ENCODE measurements at regions not wholly inside any gene's neighbourhood (a gene's known extent, or its start where the extent isn't known, plus 50 kb on each side); places are given as distances from the start of the nearest gene placed in this dataset.
"Not testable (repeated sequence)": the region's sequence is repeated elsewhere in the genome, so short reads cannot be mapped to it uniquely, and the experiment has no call there.

- no peak for DNase-seq
Measured at GRCh38 chr13:72571191-72571590, 156.2 kb downstream of the MZT1 start.

GRCh38 chr13:72570019-72570418 is 157.4 kb downstream of the MZT1 start:
- DNase-seq = no peak

GRCh38 chr13:72567566-72567965 is 159.9 kb downstream of the MZT1 start:
- DNase-seq = no peak

DNA sequence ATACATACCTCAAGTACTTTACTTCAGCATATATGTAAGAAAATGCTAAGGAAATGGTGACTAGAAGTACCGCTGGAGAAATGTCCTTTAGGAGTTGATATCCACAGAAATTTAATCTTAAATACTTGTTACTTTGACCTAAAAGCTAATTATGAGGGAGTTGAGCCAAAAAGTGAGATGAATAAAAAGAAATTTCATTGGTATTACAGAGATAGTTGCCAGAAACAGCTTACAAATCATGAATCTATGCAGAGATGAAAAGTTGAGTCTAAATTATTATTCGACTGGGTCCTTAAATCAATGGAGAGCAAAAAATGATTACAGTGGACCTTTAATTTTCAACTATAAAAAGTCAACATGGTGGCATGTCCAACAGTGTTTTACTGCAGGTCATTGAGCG is 160.9 kb downstream of the MZT1 start:
- DNase-seq = no peak

DNA sequence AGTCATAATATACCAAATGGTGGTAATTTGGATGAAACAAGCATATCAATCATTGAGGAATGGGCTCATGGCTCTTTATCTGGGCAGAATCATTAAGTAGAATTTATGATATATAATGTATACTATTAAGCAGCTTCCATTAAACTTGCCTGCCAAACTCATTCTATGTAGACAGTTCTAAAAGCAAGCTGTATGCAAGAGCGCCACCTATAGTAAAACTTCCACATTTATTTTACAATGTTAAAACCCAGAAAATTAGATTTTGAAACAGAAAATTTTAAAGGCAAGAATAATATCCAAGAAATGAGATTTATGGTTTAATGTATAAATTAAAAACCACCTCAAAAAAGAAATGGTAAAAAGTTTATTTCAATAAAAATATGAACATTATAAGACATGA is 161.5 kb downstream of the MZT1 start:
- no peak for DNase-seq

- DNase-seq = no peak
Measured at GRCh38 chr13:72562686-72563085, 164.7 kb downstream of the MZT1 start.

DNA sequence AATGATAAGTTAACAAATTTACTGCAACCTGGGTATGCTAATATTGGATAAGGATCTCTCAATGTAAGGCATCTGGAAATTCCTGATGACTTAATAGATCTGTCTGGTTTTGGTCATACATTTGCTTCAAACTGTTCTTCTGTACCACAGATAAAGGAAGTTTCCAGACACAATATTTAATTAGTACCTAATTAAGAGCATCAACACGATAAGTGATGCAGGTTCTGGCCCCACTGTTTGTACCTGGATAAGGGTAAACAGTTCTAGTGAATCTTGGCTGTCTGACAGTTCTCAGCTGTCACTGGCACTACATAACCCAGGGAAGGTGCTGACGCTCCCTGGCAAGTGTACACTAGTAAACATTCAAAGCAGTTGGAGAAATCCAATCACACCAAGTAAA is 165.6 kb downstream of the MZT1 start:
- DNase-seq = no peak

GRCh38 chr13:72559716-72560115 is 167.7 kb downstream of the MZT1 start:
- no peak for DNase-seq

DNA sequence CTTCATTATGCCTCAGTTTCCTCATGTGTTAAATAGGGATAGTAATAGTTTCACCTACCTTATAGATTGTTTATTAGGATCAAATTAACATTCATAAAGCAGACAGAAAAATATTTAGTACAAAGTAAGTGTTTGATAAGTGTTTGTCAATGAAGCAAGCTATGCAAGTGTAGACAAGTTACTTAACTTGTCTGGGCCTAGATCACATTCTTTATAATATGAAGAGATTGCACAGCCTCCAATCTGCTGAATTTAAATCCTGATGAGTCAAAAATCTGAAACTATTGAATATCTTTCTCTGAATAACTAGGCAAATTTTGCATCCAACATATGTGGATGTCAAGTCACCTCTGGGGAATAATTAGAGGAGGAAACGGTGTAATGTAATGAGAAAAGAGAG is 170.5 kb downstream of the MZT1 start:
- no peak for DNase-seq

DNA sequence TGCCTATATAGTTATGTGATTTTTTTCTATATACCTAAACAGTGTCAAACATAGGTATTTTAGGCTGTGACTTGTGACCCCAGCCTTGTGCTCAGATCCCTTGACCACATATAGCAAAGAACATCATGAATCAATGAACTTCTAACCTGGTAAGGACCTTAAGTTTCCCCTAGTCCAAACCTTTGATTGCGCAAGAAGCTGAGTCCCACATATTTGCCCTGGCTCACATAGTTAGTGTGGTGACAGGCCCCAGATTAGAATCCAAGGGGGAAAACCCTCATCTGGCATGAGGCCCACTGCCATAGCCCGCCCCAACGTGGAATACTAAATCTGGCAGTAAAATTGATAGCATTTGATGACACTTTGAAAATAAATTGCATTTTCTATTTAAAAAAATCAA is 171.8 kb downstream of the MZT1 start:
- DNase-seq = no peak

DNA sequence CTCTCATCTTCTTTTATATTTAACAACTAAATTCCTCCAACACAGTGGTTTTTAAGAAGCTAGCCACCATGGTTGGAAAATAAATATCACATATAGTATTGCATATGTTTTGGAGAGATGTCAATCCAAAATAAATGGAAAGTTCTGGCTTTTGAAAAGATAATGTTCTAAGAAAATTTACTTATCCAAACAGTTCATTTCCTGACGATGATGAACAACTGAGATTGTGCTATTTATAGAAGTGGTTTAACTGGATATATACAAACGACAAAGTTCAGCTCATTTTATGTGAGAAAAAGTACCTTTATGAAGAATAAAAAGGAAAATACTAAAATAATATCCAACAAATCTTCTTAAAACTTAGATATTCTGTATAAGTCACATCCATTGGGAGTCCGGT is 174.7 kb downstream of the MZT1 start:
- no peak for DNase-seq

- DNase-seq = not testable (repeated sequence)
Measured at GRCh38 chr13:72545895-72546294, 181.5 kb downstream of the MZT1 start.

DNA sequence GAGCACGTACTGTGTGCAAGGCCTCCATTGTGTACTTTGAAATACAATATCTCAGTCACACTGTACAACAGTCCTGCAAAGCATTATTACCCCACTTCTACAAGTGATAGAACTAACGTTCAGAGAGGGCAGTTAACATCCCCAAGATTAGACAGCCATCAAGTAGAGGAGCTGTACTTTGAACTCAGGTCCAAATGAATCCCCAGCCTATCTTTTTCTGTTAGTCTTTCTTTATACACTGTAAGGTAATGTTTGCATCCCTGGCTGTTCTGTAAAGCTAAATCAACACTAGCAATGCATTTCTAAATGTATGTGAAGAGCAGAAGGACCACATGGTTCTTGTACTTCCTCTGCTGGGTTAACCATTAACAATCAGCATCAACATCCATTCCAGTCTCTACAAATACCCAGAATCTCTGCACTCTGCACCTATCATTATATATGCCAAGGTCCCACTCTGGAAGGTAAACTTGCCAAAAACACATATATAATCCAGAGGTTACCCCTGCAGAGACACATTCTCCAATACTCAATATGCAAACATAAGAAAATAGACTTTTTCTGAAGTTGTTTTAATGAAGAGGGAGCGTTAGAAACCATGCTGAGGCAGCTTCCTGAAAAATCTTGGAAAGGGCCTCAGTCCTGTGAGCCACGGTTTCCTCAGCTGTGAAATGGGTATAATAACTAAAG is 182.3 kb downstream of the MZT1 start:
- DNase-seq = no peak

DNA sequence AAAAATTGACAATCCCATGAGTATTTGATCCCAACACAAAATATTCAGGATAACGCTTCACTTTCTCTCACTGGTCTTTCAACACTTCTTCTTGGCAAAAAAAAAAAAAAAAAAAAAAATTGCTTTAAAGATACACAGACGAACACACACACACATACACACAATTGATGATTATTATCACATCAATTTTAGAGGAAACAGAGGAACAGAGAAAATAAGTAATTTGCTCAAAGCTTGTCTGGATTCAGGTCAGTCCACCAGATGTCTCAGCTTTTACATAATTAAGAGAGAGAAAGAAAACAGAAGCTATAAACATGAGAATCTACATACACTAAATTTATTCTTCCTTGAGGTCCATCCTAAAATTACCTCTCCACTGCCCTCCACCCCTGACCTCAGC is 183.4 kb downstream of the MZT1 start:
- no peak for DNase-seq

DNA sequence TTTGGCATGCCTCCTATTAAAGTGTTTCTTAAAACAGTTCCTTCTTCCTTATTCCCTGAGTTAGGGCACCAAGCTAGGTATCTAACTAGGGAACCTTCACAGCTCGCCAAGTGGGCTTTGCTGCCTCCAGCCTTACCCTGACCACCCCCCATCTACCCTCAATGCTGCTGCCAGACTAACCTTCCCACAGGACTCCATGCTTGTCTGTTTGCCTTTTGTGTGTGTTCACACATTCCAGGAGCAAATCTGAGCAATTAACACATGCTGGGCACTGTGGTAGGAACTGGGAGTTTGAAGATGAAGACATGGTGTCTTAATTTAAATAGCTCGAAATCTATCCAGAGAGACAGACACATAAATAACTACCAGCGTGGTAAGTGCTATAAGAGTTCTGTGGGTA is 185.2 kb downstream of the MZT1 start:
- DNase-seq = no peak

- no peak for DNase-seq
Measured at GRCh38 chr13:72541674-72542073, 185.8 kb downstream of the MZT1 start.

GRCh38 chr13:72540881-72541280 is 186.5 kb downstream of the MZT1 start:
- DNase-seq = no peak

DNA sequence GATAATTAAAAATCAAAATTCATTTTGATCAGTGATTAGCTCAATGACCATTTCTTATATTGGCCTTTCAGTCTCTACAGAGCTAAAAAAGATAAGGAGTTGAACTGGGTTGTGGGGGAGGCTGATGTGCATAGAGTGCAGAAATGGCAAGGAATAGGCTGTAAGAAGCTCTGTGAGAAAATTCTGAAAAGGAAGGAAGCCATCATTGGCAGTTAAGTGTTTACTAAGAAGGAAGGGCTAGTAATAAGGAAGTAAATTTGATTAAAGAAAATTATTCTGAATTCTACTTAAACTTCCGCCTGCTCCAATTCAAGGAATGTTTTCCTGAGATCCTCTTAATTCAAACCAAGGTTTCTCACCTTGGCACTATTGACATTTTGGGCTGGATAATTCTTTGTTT is 187.5 kb downstream of the MZT1 start:
- DNase-seq = no peak

DNA sequence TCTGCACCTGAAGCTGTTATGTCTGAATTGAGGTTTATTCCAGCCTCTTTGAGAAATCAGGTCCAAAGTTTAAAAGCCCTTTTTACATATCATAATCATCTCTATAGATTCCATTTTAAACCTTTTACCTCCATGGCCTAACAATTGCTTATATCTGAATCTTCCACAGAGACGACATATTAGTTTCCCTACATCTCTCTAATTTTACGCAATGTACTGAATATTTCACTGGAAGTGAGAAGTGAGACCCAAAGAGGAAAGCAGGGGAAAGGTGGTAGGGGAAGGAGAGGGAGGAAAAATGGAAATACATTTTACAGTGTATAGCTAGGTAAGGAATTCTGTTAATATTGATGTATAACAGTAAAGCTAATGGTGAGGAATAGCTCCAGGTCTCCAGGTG is 189.6 kb downstream of the MZT1 start:
- no peak for DNase-seq

DNA sequence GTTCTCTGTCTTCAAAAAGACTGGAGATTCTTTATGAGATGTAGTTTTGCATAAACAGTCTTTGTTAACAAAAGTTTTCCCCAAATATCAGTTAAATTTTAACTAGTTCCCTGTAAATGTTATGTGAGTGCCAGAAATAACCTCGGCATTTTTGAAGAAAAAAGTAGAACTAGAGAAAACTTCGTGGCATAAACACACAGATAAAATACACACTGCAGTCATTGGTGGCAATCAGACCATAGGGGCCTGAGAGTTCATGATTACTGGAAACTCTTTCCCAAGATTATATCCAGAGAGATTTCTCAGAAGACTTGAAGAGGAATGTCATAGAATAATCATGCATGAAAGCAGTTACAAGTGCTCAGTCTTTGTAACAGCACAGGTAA is 190.0 kb downstream of the MZT1 start:
- no peak for DNase-seq

DNA sequence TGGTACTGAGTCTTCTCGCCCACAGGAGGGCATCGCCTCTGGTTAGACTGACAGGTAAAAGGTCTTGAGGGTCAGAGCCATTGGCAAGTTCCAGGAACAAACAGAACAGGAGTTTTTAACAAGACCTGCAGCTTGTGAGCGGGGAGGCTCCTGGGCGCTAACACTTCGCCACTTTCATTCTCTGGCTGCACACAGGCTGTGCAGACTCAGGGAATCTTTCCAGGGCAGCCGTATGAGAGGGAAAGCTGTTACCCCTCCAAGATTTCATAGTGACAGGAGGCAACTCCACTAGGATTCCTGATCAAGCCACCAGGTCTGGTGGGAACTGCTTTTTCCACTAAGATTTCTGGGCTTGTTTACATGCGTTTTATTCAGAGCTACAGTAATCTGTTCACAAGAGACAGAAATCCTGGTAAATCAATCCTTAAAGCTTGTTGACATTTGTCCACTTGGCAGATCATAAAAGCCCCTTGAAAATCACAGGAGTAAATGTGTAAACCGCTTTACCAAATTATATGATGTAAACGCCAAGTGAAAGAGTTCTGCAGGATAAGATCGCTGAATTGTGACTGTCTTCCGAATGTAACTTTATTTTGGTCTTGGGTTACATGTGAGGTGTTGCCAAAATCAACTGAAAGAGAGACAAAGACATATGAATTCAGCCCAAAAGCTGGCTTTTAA is 190.6 kb downstream of the MZT1 start:
- no peak for DNase-seq

DNA sequence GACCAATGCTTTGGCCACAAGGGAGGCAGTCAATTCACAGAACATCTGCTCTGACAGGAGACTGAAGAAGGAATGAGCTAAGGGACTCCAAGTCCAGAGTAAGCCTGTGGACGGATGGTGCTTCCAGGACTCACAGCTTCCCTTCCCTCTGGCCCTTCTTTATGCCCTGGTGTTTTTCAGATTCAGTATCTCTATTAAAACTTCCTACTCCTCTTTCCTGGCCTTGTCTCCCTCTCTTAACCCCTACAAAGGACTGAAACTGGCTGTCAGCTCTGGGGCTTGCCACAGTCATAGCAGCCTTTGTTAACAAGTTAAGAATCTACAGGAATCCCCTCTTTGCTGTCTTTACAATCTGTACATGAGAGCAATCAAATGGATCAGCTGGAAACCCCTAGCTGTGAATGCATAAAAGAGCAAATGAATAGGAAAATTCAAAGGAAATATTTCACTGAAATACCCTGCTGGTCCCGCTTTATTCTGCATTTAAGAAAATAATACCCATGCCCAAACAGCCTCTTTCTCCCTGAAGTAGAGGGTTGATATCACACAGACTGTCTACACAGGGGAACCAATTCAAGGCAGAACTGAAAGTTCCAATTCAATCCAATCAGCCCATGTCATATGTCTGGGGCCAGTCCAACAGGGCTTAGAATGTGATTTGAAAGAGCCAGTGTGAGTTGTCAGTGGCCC is 192.3 kb downstream of the MZT1 start:
- no peak for DNase-seq

DNA sequence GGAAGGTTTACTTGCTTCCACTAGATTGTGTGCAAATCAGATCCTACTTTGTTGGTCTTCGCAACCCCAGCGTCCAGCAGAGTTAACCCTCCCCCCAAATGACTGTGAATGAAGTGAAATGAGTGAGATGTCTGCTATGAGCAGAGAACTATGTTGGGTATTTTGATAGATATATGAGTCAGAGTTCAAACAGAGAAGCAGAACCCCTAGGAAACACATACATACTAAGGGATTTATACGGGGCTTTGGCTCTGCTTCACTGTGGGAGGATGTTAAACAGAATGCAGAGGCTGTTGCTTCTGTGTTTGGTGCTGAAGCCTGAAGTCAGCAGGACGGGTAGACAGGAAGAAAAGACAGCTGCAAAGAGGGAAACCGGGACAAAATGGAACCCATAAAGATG is 197.0 kb downstream of the MZT1 start:
- DNase-seq = no peak

DNA sequence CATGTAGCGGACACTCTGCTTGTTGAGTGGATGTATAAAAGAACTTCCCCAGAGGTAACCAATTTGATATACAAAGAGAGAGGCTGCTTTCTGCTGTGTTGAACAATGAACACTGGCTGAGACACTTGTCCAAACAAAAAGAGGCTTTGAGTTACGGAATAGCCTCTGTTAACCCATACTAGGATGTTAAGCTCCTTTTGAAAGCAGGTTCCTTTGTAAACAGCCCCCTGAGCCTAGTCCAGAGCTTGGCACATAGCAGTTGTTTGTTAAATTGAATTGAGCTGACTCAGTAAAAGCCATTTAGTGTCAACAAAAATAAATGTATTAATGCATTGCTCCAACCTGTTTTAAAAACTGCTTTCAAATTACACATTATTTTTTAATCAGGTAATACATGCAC is 200.1 kb downstream of the MZT1 start:
- DNase-seq = no peak

GRCh38 chr13:72523593-72523992 is 203.8 kb downstream of the MZT1 start:
- no peak for DNase-seq
